GF-D8 (cell line): ENCODE measurements at regions not wholly inside any gene's neighbourhood (a gene's known extent, or its start where the extent isn't known, plus 50 kb on each side); places are given as distances from the start of the nearest gene placed in this dataset.
"Not testable (repeated sequence)": the region's sequence is repeated elsewhere in the genome, so short reads cannot be mapped to it uniquely, and the experiment has no call there.

Experiments
- DNase-seq: peaks from one replicate; lab custom pipeline; 2025; lab: John Stamatoyannopoulos, UW

DNA sequence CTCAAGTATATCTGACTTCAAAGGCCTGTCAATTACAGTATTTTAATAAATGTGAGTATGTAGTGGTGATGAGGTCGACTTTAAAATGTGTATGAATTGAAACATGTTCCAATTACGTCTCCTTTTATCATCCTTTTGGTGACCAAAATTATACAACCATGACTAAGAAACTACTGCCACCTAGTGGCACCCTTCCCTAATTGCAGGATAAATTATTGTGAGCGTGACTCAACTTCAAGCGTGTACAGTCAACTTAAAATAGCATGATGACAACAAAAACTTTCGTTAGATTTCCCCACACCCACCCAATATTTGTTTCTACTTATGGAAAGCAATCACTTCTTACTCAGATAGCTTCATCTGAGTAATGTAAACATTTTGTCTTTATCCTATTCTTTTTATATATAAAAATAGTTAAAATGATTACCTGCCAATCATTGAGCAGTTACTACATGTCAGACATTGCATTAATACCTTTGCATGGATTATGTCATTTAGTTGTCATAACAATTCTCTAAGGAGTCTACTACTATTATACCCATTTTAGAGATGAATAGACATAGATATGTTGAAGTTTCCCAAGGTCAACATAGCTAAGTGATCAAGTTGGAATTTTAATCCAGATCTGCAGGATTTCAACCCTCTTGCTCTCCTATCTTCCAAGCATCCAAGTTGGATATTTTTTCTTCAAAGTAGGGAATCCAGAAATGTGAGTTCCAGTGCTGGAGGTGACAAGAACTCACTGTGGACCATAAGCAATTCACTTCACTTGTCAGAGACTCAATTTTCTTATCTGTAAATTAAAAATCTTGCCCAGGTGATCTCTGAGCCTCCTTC is 106.0 kb downstream of the MEX3B start:
- DNase-seq = no peak

- no peak for DNase-seq
These were observed 108.6 kb downstream of the MEX3B start for GRCh38 chr15:81937189-81937588.

DNA sequence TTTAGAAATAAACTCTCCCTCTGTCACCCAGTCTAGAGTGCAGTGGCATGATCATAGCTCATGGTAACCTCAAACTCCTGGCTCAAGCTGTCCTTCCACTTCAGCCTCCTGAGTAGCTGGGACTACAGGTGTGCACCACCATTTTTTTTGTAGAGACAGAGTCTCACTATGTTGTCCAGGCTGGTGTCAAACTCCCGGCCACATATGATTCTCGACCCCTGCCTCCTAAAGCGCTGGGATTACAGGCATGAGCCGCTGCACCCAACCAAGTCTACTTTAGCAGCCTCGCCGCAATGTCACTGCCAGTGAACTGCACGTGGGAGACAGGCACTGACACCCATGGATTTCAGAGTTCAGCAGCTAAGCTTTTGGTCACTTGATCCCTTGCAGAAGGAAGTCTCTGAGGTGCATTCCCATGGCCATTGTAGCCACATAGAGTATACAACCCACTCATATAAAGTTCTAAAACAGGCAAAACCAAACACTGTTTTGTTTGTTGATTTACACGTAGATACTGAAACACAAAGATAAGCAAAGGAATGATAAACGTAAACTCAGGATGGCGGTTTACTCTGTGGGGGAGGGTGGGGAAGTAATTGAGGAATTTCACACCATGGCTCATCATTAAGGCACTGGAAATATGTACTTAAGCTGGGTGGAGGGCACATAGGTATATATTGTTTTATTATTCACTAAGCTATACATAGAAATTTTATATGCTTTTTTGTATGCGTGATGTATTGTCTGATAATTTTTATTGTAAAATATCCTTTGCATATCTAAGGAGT is 115.0 kb downstream of the MEX3B start:
- DNase-seq = no peak

DNA sequence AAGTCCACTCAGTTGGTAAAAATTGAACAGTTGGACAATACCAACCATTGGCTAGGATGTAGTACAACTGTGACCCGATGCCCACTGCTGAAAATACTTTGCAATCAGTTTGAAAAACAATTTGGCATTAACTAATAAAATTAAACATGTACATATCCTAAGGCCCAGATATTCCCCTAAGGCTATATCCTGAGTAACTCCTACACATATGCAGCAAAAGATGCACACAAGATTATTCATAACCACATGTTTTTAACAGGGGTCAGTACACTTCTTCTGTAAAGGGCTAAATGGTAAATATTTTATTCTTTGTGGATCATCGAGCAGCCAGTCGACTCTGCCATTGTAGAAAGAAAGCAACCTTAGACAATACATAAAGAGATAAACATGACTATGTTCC is 116.3 kb downstream of the MEX3B start:
- DNase-seq = no peak

GRCh38 chr15:81926981-81927380 is 118.8 kb downstream of the MEX3B start:
- DNase-seq = no peak

DNA sequence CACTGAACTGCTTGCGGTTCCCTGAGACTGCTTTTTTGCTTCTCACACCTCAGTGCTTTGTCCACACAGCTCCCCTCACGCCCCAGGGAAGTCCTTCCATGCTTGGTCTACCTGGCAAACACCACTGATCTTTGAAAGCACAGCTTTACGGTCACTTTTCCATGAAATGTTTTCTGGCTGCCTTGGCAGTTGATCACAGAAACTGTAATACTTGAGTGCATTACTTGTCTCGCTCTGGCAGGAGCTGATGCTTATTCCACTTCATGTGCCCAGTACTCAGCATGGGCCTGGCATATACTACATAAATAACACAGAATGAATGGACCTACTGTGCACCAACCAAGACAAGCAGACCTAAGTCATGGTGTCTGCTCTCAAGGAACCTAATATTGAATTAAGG is 121.1 kb downstream of the MEX3B start:
- DNase-seq = no peak

DNA sequence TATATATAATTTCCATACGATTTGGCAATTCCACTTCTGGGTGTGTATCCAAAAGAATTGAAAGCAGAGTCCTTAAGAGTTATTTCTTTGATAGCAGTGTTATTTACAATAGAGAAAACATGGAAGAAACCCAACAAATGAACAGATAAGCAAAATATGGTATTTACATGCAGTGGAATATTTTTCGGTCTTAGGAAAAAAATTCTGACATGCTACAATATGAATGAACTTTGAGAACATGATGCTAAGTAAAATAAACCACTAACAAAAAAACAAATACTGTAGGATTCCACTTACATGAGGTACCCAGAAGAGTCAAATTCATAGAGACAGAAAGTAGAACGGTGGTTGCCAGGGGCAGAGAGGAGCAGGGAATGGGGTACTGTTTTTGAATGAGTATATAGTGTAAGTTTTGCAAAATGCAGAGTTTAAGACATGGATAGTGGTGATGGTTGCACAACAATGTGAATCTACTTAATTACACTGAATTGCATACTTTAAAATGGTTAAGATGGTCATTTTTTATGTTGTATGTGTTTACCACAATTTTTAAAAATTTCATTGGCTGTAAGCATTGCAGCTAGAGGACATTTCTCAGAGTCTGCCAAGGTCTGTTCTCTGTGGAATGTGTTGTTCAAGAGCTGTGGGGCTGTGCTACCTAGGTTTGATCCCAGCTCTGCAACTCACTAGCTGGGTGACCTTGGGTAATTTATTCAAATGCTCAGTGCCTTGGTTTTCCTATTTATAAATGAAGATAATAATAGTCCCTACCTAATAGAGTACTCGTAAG is 122.1 kb downstream of the MEX3B start:
- DNase-seq = no peak

DNA sequence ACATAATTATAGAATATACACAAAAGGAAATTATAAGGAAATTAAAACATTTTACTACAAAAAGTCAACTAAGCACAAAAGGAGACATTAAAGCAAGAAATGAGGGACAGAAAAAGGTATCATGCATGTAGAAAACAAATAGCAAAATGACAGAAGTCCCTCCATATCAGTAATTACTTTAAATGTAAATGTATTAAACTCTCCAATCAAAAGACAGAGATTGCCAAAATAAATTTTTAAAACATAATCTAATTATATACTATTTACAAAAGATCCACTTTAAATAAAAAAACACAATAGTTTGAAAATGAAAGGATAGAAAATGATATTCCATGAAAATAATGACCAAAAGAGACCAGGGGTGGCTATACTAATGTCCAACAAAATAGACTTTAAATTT is 123.7 kb downstream of the MEX3B start:
- no peak for DNase-seq

DNA sequence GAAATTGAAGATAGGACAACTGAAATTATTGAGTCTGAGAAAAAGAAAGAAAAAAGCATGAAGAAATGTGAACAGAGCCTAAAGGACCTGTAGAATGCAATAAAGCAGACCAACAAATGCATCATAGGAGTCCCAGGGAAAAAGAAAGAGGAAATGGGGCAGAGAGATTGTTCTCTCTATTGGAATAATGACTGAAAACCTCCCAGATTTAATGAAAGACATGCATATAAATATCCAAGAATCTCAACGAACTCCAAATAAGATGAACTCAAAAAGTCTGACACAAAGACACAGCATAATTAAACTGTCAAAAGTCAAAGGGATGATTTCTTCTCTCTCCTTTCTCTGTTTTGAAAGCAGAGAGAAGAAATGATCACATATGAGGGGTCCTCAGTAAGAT is 124.7 kb downstream of the MEX3B start:
- no peak for DNase-seq

DNA sequence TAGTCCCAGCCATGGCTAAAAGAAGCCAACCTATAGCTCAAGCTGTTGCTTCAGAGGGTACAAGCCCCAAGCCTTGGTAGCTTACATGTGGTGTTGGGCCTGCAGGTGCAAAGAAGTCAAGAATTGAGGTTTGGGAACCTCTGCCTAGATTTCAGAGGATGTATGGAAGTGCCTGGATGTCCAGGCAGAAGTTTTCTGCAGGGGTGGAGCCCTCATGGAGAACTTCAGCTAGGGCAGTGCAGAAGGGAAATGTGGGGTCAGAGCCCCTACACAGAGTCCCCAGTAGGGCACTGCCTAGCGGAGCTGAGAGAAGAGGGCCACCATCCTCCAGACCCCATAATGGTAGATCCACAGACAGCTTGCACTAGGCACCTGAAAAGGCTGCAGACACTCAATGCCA is 127.1 kb downstream of the MEX3B start:
- not testable (repeated sequence) for DNase-seq

- no peak for DNase-seq
These were observed 129.4 kb downstream of the MEX3B start for GRCh38 chr15:81916451-81916850.

DNA sequence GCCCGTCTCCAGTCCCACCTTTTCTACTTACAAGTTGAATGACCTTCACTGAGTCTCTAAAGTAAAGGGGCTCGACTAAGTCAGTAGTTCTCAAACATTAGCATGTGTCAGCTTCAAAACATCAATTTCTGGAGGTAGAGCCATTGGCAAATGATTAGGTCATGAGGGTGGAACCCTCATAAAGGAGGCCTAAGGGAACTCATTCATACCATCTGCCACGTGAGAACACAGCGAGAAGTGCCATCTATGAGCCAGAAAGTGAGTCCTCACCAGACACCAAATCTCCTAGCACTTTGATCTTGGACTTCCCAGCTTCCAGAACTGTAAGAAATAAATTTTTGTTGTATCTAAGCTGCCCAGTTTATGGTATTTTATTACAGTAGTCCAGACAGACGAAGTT is 129.8 kb downstream of the MEX3B start:
- DNase-seq = no peak

- no peak for DNase-seq
These were observed 131.0 kb downstream of the MEX3B start for GRCh38 chr15:81914734-81915256.

DNA sequence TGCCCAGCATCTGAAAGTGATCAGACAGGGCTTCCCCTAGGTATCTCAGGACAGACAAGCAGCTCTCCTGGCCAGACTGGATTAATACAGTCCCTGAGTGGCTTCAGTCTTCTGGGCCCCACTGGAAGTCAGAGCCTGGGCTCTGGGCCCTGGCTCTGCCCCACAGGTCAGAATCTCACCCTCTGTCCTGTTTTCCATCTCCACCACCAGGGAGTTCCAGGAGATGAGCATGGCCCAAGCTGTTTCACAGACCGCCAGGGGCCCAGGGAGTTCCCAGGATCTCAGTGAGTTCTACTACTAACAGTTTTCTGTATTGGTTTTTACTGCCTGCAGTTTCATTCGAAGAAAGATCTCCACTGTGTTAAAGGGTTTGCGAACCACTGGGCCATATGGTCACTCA is 131.5 kb downstream of the MEX3B start:
- DNase-seq = no peak

- DNase-seq = no peak
These were observed 134.5 kb downstream of the MEX3B start for GRCh38 chr15:81911022-81911971.

- no peak for DNase-seq
These were observed 135.3 kb downstream of the MEX3B start for GRCh38 chr15:81910355-81911021.

DNA sequence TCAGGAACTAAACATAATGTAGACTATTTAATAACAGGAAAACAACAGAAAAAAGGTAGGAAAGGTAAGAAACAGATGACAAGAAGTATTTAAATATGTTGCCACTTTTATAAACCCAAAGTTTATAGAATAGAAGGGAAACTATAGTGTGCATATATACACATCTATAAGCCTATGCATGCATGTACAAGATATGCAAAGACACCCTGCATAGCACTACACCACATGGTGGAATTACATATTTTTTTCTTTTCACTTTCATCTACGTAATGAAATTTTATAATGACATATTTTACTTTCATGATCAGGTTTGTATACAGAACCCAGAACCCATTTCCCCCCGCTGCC is 136.8 kb downstream of the MEX3B start:
- DNase-seq = no peak

- no peak for DNase-seq
These were observed 137.7 kb downstream of the MEX3B start for GRCh38 chr15:81908111-81908510.

GRCh38 chr15:81907521-81907920 is 138.3 kb downstream of the MEX3B start:
- no peak for DNase-seq

- no peak for DNase-seq
These were observed 139.9 kb downstream of the MEX3B start for GRCh38 chr15:81905889-81906288.

- no peak for DNase-seq
These were observed 144.5 kb downstream of the MEX3B start for GRCh38 chr15:81901319-81901718.
